Epithelial cell of esophagus (primary cell): ENCODE measurements at regions not wholly inside any gene's neighbourhood (a gene's known extent, or its start where the extent isn't known, plus 50 kb on each side); places are given as distances from the start of the nearest gene placed in this dataset.

Experiments
- DNase-seq: peaks from one replicate; pipeline ENCODE4 v3.0.0; 2010; ENCODE audit warnings: low read depth
- H3K4me3 ChIP-seq: 2 replicates; pipeline ENCODE4 v1.5.1; 2011; ENCODE audit warnings: mild to moderate bottlenecking, low read length, control low read depth
- CTCF ChIP-seq: IDR thresholded peaks from 2 replicates; pipeline ENCODE4 v1.5.1; 2011; ENCODE audit warnings: low read depth, mild to moderate bottlenecking, low read length, control low read depth, inconsistent platforms; ENCODE audit not compliant: insufficient read depth; ENCODE audit errors: missing control alignments

DNA sequence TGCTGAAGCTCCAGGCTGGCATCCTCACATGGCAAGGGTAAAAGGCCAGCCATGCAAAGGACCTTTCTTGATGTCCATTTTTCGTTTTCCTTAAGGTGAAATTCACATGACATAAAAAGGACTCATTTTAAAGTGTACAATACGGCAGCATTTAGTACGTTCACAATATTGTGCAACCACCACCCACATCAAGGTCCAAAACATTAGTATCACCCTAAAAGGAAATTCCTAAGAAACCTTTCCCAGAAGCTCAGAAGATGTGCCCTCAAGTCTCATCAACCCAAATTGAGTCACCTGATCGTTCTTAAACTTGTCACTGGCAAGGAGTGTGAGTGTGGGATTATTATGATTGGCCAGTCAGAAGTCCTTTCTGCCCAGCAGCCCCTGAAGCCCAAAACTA is 250.1 kb downstream of the TLE3 start:
- no peak for DNase-seq
- H3K4me3 ChIP-seq = no peak overlapping the region
- TF ChIP-seq CTCF = no peak

DNA sequence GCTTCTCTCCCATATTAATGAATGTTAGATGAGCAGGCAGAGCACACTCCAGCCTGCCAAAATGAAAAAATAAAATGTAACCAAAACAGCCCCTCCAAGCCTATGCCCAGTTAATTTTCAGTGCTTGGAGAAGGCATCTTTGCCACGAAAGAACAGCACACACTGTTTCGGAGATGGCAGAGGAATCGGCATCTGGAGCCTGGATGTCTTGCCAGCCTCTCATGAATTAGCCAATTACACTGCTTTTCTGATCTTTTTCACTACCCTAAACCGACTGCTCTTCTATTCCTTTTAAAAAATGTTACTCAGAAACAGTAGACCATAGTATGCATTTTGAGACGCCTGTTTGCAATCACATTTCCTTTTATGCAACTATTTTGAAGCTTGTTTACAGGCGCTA is 249.6 kb downstream of the TLE3 start:
- DNase-seq = no peak
- no peak for TF ChIP-seq CTCF
- H3K4me3 ChIP-seq = no peak overlapping the region

DNA sequence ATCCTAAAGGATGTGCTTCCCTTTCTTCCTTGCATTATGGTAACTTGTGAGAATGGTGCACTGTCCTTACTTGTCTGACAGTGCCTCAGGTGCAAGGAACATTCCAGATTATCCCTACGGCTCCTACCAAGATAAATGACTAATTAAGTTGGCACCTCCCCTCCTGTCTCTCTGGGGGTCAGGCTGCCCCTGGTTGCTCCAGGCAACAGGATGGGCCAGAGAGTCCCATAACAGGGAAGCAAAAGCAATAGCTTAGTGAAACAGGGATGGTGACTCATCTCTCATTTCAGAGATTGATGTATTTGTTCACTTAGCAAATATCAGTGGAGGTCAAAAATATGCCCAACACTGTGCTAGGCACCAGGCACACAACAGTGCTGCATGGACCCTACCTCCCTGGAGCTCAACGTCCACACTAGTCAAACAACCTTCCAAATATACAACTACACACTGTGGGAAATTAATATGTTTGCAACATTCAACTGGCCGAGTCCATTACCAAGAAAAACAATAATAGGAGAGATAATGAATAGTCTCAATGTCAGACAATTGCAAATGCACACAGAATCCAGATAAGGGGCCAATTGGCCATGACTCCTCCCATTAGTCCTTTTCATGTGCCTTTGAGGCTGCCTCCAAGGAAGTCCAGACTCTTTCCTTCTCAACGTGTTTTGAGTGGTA is 249.0 kb downstream of the TLE3 start:
- TF ChIP-seq CTCF = no peak
- DNase-seq = peak; percentile 14
- H3K4me3 ChIP-seq = no peak overlapping the region

- no peak for TF ChIP-seq CTCF
- DNase-seq = no peak
- H3K4me3 ChIP-seq = no peak overlapping the region
These were observed 248.5 kb downstream of the TLE3 start for GRCh38 chr15:69849232-69849610.

DNA sequence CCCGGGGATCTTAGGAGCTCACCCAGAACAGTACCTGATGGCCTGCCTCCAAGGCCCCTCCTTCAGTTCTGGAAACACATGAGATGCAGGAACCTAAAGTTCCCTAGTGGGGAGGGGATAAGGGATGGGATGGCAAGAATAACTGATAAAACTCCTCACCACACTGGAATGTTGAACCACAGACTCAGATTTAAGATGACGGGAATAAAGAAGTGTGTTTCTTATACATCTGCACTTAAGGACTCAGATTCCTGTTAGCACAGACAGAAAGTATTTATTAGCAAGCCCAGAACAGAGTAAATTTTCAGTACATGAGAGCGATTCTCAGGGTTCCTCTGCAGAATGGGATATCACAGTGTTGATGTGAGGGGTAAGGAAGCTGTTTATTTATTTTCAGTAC is 245.2 kb downstream of the TLE3 start:
- H3K4me3 ChIP-seq = no peak overlapping the region
- no peak for TF ChIP-seq CTCF
- DNase-seq = no peak

DNA sequence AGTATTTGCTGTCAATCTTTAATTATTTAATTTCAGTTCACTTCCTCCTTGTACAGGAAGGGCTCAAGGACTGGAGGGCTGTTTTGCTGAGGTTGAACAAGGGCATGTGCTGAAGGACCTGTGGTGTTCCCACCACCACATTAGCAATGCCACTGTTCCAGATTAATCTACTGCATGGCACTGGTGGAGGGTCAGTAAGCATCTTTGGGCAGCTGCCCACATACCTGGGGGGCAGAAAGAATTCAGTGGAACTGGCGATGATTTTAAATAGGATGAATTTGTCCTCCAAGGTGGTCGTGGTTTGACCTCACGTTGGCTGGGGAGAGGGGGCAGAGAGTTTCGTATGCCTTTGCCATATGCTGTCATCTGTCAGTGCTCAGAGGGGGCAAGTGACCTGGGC is 244.8 kb downstream of the TLE3 start:
- DNase-seq = no peak
- no peak overlapping the region for H3K4me3 ChIP-seq
- TF ChIP-seq CTCF = no peak

DNA sequence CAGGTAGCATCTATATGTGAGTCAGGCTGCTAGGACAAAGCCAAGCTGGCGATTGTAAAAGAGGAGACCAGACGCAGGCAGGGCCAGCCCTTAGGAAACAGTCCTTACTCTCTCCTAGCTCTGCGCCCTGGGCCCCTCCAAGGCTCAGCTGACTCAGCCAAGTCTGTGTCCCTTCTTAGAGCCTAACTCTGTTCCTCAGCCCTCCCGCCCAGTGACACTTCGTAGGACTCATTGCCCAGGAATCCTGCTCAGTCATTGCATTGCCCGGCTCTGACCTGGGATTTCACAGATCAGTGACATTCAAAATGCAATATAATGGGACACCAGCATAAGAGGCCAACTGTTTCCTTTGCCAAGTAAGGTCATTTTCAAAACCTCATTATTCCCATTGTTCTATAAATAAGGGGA is 244.2 kb downstream of the TLE3 start:
- no peak overlapping the region for H3K4me3 ChIP-seq
- peak; percentile 32 for DNase-seq
- TF ChIP-seq CTCF = no peak
